H1 (cell line): ENCODE measurements at regions not wholly inside any gene's neighbourhood (a gene's known extent, or its start where the extent isn't known, plus 50 kb on each side); places are given as distances from the start of the nearest gene placed in this dataset.

Experiments used
- CTCF ChIA-PET: fragments of 300-600 bp; sonication (Branson Sonifier 250); formaldehyde crosslinking; loops from one replicate; lab custom pipeline; 2021; ENCODE audit not compliant: partially characterized antibody; lab: Charles Lee
- POLR2A ChIA-PET: fragments of 300-600 bp; sonication (Branson Sonifier 250); formaldehyde crosslinking; loops from one replicate; lab custom pipeline; 2021; ENCODE audit warnings: inconsistent platforms; ENCODE audit not compliant: partially characterized antibody; lab: Charles Lee
- DNase-seq, 2 experiments: peaks; one replicate each; pipeline versions ENCODE4 v3.0.0 to v3.0.0-alpha.2; 2010 to 2022; ENCODE audit warnings: low spot score in 2 of 2, low read depth in 1 of 2, mixed read lengths in 1 of 2
- FAIRE-seq: peaks from 2 replicates; lab custom pipeline; 2011; peaks lifted over from hg19 to GRCh38; lab: Jason Lieb, UNC
- H2AFZ ChIP-seq: 2 replicates; pipeline ENCODE4 v1.8.1; 2012; ENCODE audit warnings: low read length, inconsistent platforms
- H2AK5ac ChIP-seq: 2 replicates; pipeline ENCODE4 v1.6.1; 2013; ENCODE audit warnings: low read depth, low read length
- H2BK120ac ChIP-seq: replicated peaks from 2 replicates; pipeline ENCODE3; 2013; ENCODE audit warnings: low read depth, low read length, inconsistent platforms
- H2BK12ac ChIP-seq: 2 replicates; pipeline ENCODE4 v1.6.1; 2013; ENCODE audit warnings: low read depth, low read length
- H2BK15ac ChIP-seq: 2 replicates; pipeline ENCODE4 v1.6.1; 2013; ENCODE audit warnings: low read length
- H2BK20ac ChIP-seq: 2 replicates; pipeline ENCODE4 v1.6.1; 2013; ENCODE audit warnings: low read length
- H2BK5ac ChIP-seq: 2 replicates; pipeline ENCODE4 v1.6.1; 2013; ENCODE audit warnings: low read depth, low read length
- H3K14ac ChIP-seq: 2 replicates; pipeline ENCODE4 v1.6.1; 2013; ENCODE audit warnings: inconsistent platforms; ENCODE audit not compliant: insufficient read length
- H3K18ac ChIP-seq: 2 replicates; pipeline ENCODE4 v1.6.1; 2013; ENCODE audit warnings: low read length; ENCODE audit errors: extremely low read depth
- H3K23ac ChIP-seq: 2 replicates; pipeline ENCODE4 v1.6.1; 2013; ENCODE audit warnings: inconsistent platforms; ENCODE audit not compliant: insufficient read length
- H3K23me2 ChIP-seq: 2 replicates; pipeline ENCODE4 v1.6.1; 2013; ENCODE audit warnings: low read depth, low read length
- H3K27ac ChIP-seq: 2 replicates; pipeline ENCODE4 v1.6.1; 2011; ENCODE audit warnings: low read depth, low read length, inconsistent platforms
- H3K27me3 ChIP-seq, 4 experiments: replicated peaks in 1 of 4; 1 replicate in 1 of 4; 2 replicates in 3 of 4; pipeline versions ENCODE4 v1.6.1 to v1.8.1; 2011 to 2013; ENCODE audit warnings: low read length in 3 of 4, mild to moderate bottlenecking in 3 of 4, inconsistent platforms in 2 of 4, mixed read lengths in 2 of 4, moderate library complexity in 1 of 4; ENCODE audit not compliant: control insufficient read depth in 3 of 4, insufficient read depth in 3 of 4; ENCODE audit errors: extremely low read depth in 1 of 4
- H3K36me3 ChIP-seq, 4 experiments: 2 replicates each; pipeline versions ENCODE4 v1.6.1 to v1.8.1; 2011 to 2013; ENCODE audit warnings: mild to moderate bottlenecking in 4 of 4, low read length in 3 of 4, moderate library complexity in 2 of 4, control low read depth in 1 of 4, inconsistent platforms in 1 of 4; ENCODE audit not compliant: insufficient read depth in 4 of 4, control insufficient read depth in 2 of 4
- H3K4ac ChIP-seq: replicated peaks from 2 replicates; pipeline ENCODE3; 2013; ENCODE audit warnings: low read length, low read depth, mixed read lengths, inconsistent platforms; ENCODE audit not compliant: insufficient read length
- H3K4me1 ChIP-seq, 4 experiments: replicated peaks in 1 of 4; 1 replicate in 1 of 4; 2 replicates in 3 of 4; pipeline versions ENCODE4 v1.6.1 to v1.8.1; 2011 to 2013; ENCODE audit warnings: low read length in 3 of 4, inconsistent platforms in 2 of 4, mixed read lengths in 1 of 4; ENCODE audit not compliant: insufficient read depth in 4 of 4, control insufficient read depth in 3 of 4
- H3K4me2 ChIP-seq, 2 experiments: 2 replicates each; pipeline versions ENCODE4 v1.6.1 to v1.8.1; 2011 to 2013; ENCODE audit warnings: low read depth in 2 of 2, low read length in 2 of 2, control low read depth in 1 of 2, inconsistent platforms in 1 of 2, mild to moderate bottlenecking in 1 of 2; ENCODE audit not compliant: insufficient read depth in 1 of 2
- H3K4me3 ChIP-seq, 4 experiments: fragments of 200-600, 300-600 bp in 1 of 4; sonication (generic), shearing (Covaris generic), sonication (Bioruptor Twin) in 1 of 4; 2 replicates each; pipeline versions ENCODE4 v1.5.1 to v1.8.1; 2011 to 2016; ENCODE audit warnings: low read length in 4 of 4, low read depth in 3 of 4, control low read depth in 2 of 4, inconsistent platforms in 2 of 4, mild to moderate bottlenecking in 2 of 4, mixed read lengths in 1 of 4, moderate library complexity in 1 of 4; ENCODE audit not compliant: insufficient read depth in 2 of 4; ENCODE audit errors: extremely low read depth in 1 of 4
- H3K56ac ChIP-seq: replicated peaks from 2 replicates; pipeline ENCODE3; 2013; ENCODE audit warnings: low read depth, mild to moderate bottlenecking, mixed read lengths, low read length, inconsistent platforms; ENCODE audit not compliant: insufficient read length
- H3K79me1 ChIP-seq: 2 replicates; pipeline ENCODE4 v1.6.1; 2013; ENCODE audit warnings: low read depth, low read length, control low read depth
- H3K79me2 ChIP-seq, 2 experiments: 2 replicates each; pipeline versions ENCODE4 v1.6.1 to v1.8.1; 2012 to 2013; ENCODE audit warnings: low read length in 2 of 2, mild to moderate bottlenecking in 2 of 2, inconsistent platforms in 1 of 2; ENCODE audit not compliant: insufficient read depth in 2 of 2, control insufficient read depth in 1 of 2
- H3K9ac ChIP-seq, 4 experiments: replicated peaks in 1 of 4; 1 replicate in 1 of 4; 2 replicates in 3 of 4; pipeline versions ENCODE4 v1.6.1 to v1.8.1; 2011 to 2013; ENCODE audit warnings: low read depth in 3 of 4, low read length in 3 of 4, control low read depth in 2 of 4, mild to moderate bottlenecking in 2 of 4, moderate library complexity in 2 of 4, inconsistent platforms in 1 of 4; ENCODE audit errors: extremely low read depth in 1 of 4
- H3K9me3 ChIP-seq, 2 experiments: 2 replicates each; pipeline versions ENCODE4 v1.6.1 to v1.8.1; 2012 to 2013; ENCODE audit warnings: mild to moderate bottlenecking in 2 of 2, moderate library complexity in 2 of 2, control low read depth in 1 of 2, inconsistent platforms in 1 of 2, low read depth in 1 of 2, low read length in 1 of 2, mixed read lengths in 1 of 2; ENCODE audit not compliant: insufficient read depth in 2 of 2
- H4K20me1 ChIP-seq, 2 experiments: replicated peaks in 1 of 2; 2 replicates each; pipeline versions ENCODE3 to v1.8.1; 2011 to 2013; ENCODE audit warnings: inconsistent platforms in 2 of 2, low read length in 2 of 2, mild to moderate bottlenecking in 1 of 2; ENCODE audit not compliant: insufficient read depth in 2 of 2, control insufficient read depth in 1 of 2
- H4K5ac ChIP-seq: 2 replicates; pipeline ENCODE4 v1.6.1; 2013; ENCODE audit warnings: low read length, low read depth, mixed read lengths, inconsistent platforms; ENCODE audit not compliant: insufficient read length
- H4K8ac ChIP-seq: 2 replicates; pipeline ENCODE4 v1.8.0; 2013; ENCODE audit warnings: mild to moderate bottlenecking, moderate library complexity, low read length, inconsistent platforms; ENCODE audit not compliant: insufficient read depth; ENCODE audit errors: extremely low read depth
- H4K91ac ChIP-seq: replicated peaks from 2 replicates; pipeline ENCODE3; 2013; ENCODE audit warnings: low read length, mixed read lengths, inconsistent platforms; ENCODE audit not compliant: insufficient read length
- CHD1 ChIP-seq: IDR thresholded peaks from 2 replicates; pipeline ENCODE4 v1.6.1; 2012; ENCODE audit warnings: low read depth, low read length, improper control_type of control experiment
- JUN ChIP-seq: IDR thresholded peaks from 2 replicates; pipeline ENCODE4 v1.6.1; 2011; ENCODE audit warnings: low read depth, mild to moderate bottlenecking, improper control_type of control experiment, low read length
- KDM1A ChIP-seq: fragments of 200-600, 300-600 bp; sonication (generic); IDR thresholded peaks from 2 replicates; pipeline ENCODE4 v1.7.1; 2016; ENCODE audit warnings: mild to moderate bottlenecking, low read length, borderline replicate concordance
- RAD21 ChIP-seq, 2 experiments: IDR thresholded peaks in 1 of 2; conservative IDR thresholded peaks in 1 of 2; 2 replicates each; pipeline ENCODE4 v1.6.1; 2011; ENCODE audit warnings: low read depth in 2 of 2, low read length in 2 of 2, improper control_type of control experiment in 1 of 2, inconsistent platforms in 1 of 2, mild to moderate bottlenecking in 1 of 2, moderate library complexity in 1 of 2
- SIRT6 ChIP-seq: IDR thresholded peaks from one replicate; pipeline ENCODE4 v1.7.1; 2012; ENCODE audit warnings: low read length, inconsistent platforms
- SP1 ChIP-seq: IDR thresholded peaks from 2 replicates; pipeline ENCODE4 v1.6.1; 2011; ENCODE audit warnings: low read depth, low read length
- SP2 ChIP-seq: IDR thresholded peaks from 2 replicates; pipeline ENCODE4 v1.6.1; 2012; ENCODE audit warnings: mild to moderate bottlenecking, low read length, inconsistent platforms
- USF2 ChIP-seq: IDR thresholded peaks from 2 replicates; pipeline ENCODE4 v1.6.1; 2011; ENCODE audit warnings: low read length, improper control_type of control experiment
- WGBS, 2 experiments: shearing (Covaris generic) in 1 of 2; methylation state at CpG; one replicate each; pipeline versions ENCODE4 v1.1.6 to v1.1.7; 2013 to 2015; ENCODE audit warnings: low lambda C conversion rate in 2 of 2, mixed read lengths in 2 of 2, inconsistent platforms in 1 of 2, low coverage in 1 of 2, missing lambda C conversion rate in 1 of 2; ENCODE audit not compliant: insufficient replicate concordance in 2 of 2, insufficient coverage in 1 of 2, insufficient read length in 1 of 2; ENCODE audit errors: extremely low coverage in 1 of 2, missing lambda C conversion rate in 1 of 2; 5-methylcytosine and 5-hydroxymethylcytosine counted together

- no peak overlapping the region for H4K5ac ChIP-seq
- H4K20me1 ChIP-seq: no peaks in the 10 kb centered on the region
- no peak overlapping the region for H4K8ac ChIP-seq
- H4K91ac ChIP-seq: no peak overlapping the region
- no peak overlapping the region for H2BK20ac ChIP-seq
- H3K14ac ChIP-seq: no peak overlapping the region
- TF ChIP-seq SP1 (no peak), CHD1 (no peak), KDM1A (no peak), SIRT6 (no peak), JUN (no peak), USF2 (no peak), SP2 (no peak), RAD21 (IDR thresholded peaks at IDR 0.05 in 1 of 2, conservative IDR thresholded peaks at IDR 0.05 in 1 of 2; ENCODE audit: low read depth in 2 of 2, low read length in 2 of 2) (no peak)
- TF ChIP-seq, all 59 proteins: peak for 0
- Histone ChIP-seq H3K23ac (no peak overlapping the region), H3K79me2 (no peaks in the 10 kb centered on the region), H3K56ac (no peak overlapping the region), H3K79me1 (no peaks in the 10 kb centered on the region), H2AFZ (no peak overlapping the region), H3K4ac (no peak overlapping the region), H3K18ac (no peak overlapping the region), H3K27ac (no peak overlapping the region), H3K23me2 (no peaks in the 10 kb centered on the region), H3K4me3 (no peak overlapping the region), H3K9ac (no peak overlapping the region), H2AK5ac (no peak overlapping the region), H2BK5ac (no peak overlapping the region), H3K4me1 (no peaks in the 10 kb centered on the region), H3K27me3 (no peaks in the 10 kb centered on the region), H3K36me3 (no peaks in the 10 kb centered on the region), H2BK15ac (no peak overlapping the region), H2BK12ac (no peak overlapping the region), H3K9me3 (no peaks in the 10 kb centered on the region), H2BK120ac (no peak overlapping the region), H3K4me2 (no peak overlapping the region)
- ChIA-PET CTCF (interaction anchor here (1.0 kb wide), 1 partner anchor 250 kb away, joined by 3 read pairs; no protein-coding TSS in a partner anchor), POLR2A (interaction anchor here (0.6 kb wide), 1 partner anchor 49 kb away, joined by 3 read pairs; no protein-coding TSS in a partner anchor)
- DNase-seq (no peak), FAIRE-seq (no peak)
- 85% methylated on average over 1 of the region's 1 CpG; no CpG with 5 or more reads in 1 of the 2 experiments for WGBS, 2 experiments
These were observed 67.7 kb upstream of the ELOVL6 start for GRCh38 chr4:110266136-110266535.
